ENCODE measurements at regions not wholly inside any gene's neighbourhood (a gene's known extent, or its start where the extent isn't known, plus 50 kb on each side); places are given as distances from the start of the nearest gene placed in this dataset.
"Not testable (repeated sequence)": the region's sequence is repeated elsewhere in the genome, so short reads cannot be mapped to it uniquely, and the experiment has no call there.

GRCh38 chr12:4187315-4187714 lies 86.2 kb upstream of the CCND2 start:
- TF ChIP-seq CTCF, POLR2A (IDR thresholded peaks at IDR 0.05): not testable (repeated sequence)

Measured in suprapubic skin (tissue), 3 donors.